ENCODE measurements at regions not wholly inside any gene's neighbourhood (a gene's known extent, or its start where the extent isn't known, plus 50 kb on each side); places are given as distances from the start of the nearest gene placed in this dataset.

DNA sequence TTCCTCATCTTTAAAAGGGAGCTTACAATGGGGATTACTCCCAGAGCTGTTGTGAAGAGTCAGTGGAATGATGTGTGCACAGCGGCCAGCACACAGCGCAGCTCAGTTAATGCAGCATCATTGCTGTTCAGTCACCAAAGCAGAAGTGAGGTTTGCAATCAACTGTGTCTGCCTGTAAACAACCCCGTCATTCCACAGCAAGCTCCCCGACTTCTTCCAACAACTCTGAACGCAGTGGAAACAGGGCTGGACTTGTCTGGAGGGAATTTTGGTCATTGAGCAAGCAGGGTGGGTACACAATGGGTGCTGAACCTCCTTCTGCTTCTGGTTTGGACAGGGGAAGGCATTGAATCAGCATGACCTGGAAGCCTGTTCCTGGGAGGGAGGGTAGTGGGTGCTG, 347.4 kb downstream of the PTPRU start:
- Histone ChIP-seq H3K9me3 (ENCODE audit: control insufficient read depth in 4 of 4, insufficient read depth in 3 of 4, low read length in 3 of 4) (no peaks in the 10 kb centered on the region), H3K27me3 (ENCODE audit: control insufficient read depth in 3 of 3, insufficient read depth in 3 of 3, low read length in 2 of 3) (no peaks in the 10 kb centered on the region), H3K27ac (ENCODE audit: low read depth in 1 of 2, low read length in 1 of 2) (no peak overlapping the region), H3K36me3 (ENCODE audit: control insufficient read depth in 4 of 4, insufficient read depth in 4 of 4, low read length in 4 of 4) (no peaks in the 10 kb centered on the region), H3K9ac (ENCODE audit: insufficient read depth in 1 of 2, low read length in 2 of 2) (no peak overlapping the region), H3K4me1 (ENCODE audit: control insufficient read depth in 5 of 5, insufficient read depth in 5 of 5, low read length in 5 of 5) (peaks cover 0 to 7% (median 0%) of the 10 kb centered on the region in 5 donors), H3K4me3 (no peak overlapping the region)
- TF ChIP-seq, protein P1, sequence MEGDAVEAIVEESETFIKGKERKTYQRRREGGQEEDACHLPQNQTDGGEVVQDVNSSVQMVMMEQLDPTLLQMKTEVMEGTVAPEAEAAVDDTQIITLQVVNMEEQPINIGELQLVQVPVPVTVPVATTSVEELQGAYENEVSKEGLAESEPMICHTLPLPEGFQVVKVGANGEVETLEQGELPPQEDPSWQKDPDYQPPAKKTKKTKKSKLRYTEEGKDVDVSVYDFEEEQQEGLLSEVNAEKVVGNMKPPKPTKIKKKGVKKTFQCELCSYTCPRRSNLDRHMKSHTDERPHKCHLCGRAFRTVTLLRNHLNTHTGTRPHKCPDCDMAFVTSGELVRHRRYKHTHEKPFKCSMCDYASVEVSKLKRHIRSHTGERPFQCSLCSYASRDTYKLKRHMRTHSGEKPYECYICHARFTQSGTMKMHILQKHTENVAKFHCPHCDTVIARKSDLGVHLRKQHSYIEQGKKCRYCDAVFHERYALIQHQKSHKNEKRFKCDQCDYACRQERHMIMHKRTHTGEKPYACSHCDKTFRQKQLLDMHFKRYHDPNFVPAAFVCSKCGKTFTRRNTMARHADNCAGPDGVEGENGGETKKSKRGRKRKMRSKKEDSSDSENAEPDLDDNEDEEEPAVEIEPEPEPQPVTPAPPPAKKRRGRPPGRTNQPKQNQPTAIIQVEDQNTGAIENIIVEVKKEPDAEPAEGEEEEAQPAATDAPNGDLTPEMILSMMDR (IDR thresholded peaks at IDR 0.05; ENCODE audit: control extremely low read depth, extremely low read depth): no peak
- ATAC-seq (ENCODE audit: insufficient read depth, low FRiP score) (no peak), DNase-seq (no peak)
- 79 to 82% methylated on average over 5 of the region's 5 CpGs for WGBS, 2 donors

DNA sequence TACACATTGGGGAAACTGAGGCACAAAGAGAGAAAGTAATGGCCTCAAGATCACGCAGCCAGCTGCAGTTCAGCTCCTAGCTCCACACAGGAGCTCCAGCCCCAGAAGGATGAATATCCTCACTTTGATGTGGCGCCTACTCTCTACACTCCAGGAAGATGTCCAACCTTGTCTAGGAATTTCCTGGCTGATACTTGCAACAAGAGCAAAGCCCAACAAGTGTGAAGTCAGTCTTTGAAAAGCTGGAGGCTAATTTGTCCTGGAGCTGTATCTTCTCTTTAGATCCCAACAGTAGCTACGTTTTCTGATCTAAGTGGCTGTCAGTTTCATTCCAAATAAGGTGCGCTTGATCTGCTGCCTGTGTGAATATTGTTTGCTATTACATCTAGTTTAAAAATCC, 344.9 kb downstream of the PTPRU start:
- 73 to 85% methylated on average over 4 of the region's 4 CpGs for WGBS, 2 donors
- TF ChIP-seq, protein P1 (IDR thresholded peaks at IDR 0.05; ENCODE audit: control extremely low read depth, extremely low read depth): no peak
- no peak overlapping the region for H3K9ac ChIP-seq (ENCODE audit: insufficient read depth in 1 of 2, low read length in 2 of 2)

DNA sequence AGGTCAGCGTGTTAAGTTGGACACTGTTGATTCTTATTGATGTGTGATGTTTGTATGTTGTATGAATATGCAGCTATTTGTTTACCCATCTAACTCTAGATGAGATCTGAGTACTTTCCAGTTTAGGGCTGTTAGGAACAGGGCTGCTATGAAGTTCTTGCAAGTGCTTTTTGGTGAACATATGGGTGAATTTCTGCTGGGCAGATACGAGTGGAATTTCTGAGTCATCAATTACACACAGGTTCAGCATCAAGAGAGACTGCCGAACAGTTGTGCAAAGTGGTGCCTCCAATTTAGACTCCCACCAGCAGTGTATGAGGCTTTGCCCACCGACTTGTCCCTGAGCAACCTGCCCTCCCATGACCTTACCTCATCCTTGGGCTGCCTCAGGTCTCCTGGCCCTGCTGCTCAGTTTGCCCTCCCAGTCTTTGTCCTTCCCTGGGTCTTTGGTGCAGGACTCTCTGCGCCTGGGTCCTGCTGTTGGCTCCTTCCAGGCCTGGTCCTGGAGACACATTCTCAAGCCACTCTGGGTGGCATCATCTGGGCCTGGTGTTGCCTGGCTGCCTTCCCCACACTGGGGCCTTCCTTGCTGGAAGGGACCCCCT, 343.6 kb downstream of the PTPRU start:
- TF ChIP-seq, protein P1 (IDR thresholded peaks at IDR 0.05; ENCODE audit: control extremely low read depth, extremely low read depth): no peak
- Histone ChIP-seq H3K4me1 (ENCODE audit: control insufficient read depth in 5 of 5, insufficient read depth in 5 of 5, low read length in 5 of 5) (peaks cover 0 to 7% (median 0%) of the 10 kb centered on the region in 5 donors), H3K9ac (ENCODE audit: insufficient read depth in 1 of 2, low read length in 2 of 2) (no peak overlapping the region), H3K9me3 (ENCODE audit: control insufficient read depth in 4 of 4, insufficient read depth in 3 of 4, low read length in 3 of 4) (peaks cover 0 to 3% (median 0%) of the 10 kb centered on the region in 4 donors), H3K27me3 (ENCODE audit: control insufficient read depth in 3 of 3, insufficient read depth in 3 of 3, low read length in 2 of 3) (no peaks in the 10 kb centered on the region), H3K4me3 (no peak overlapping the region), H3K36me3 (ENCODE audit: control insufficient read depth in 4 of 4, insufficient read depth in 4 of 4, low read length in 4 of 4) (no peaks in the 10 kb centered on the region), H3K27ac (ENCODE audit: low read depth in 1 of 2, low read length in 1 of 2) (no peak overlapping the region)
- no peak for DNase-seq
- 77 to 85% methylated on average over 5 of the region's 5 CpGs for WGBS, 2 donors
- no peak for ATAC-seq (ENCODE audit: insufficient read depth, low FRiP score)

More for the DNA sequence above, 344.9 kb downstream of the PTPRU start:
- Histone ChIP-seq H3K36me3 (ENCODE audit: control insufficient read depth in 4 of 4, insufficient read depth in 4 of 4, low read length in 4 of 4) (no peaks in the 10 kb centered on the region), H3K4me1 (ENCODE audit: control insufficient read depth in 5 of 5, insufficient read depth in 5 of 5, low read length in 5 of 5) (peaks cover 0 to 7% (median 0%) of the 10 kb centered on the region in 5 donors), H3K27ac (ENCODE audit: low read depth in 1 of 2, low read length in 1 of 2) (no peak overlapping the region), H3K4me3 (no peak overlapping the region), H3K27me3 (ENCODE audit: control insufficient read depth in 3 of 3, insufficient read depth in 3 of 3, low read length in 2 of 3) (no peaks in the 10 kb centered on the region), H3K9me3 (ENCODE audit: control insufficient read depth in 4 of 4, insufficient read depth in 3 of 4, low read length in 3 of 4) (peaks cover 0 to 3% (median 0%) of the 10 kb centered on the region in 4 donors)
- DNase-seq (no peak), ATAC-seq (ENCODE audit: insufficient read depth, low FRiP score) (no peak)

DNA sequence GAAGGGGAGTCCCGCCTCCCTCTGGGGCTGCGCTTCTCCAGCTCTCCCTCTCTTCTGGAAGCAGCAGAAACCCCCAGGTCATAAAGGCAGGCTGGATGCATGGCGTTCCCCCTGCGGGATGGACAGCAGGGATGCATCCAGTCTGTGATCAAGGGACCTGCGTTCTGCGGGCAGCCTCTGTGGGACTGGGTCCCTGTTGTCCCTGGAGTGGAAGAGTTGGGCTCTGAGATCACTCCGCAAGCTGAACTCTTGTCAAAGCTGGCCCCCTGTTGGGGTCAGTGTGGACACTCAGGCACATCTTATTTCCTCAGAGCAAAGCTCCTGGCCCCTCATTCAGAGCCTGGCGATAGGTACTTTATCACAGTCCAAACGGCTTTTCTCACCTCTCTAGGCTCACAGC, 341.2 kb downstream of the PTPRU start:
- WGBS, 2 donors: 48 to 60% methylated on average over 9 of the region's 9 CpGs
- Histone ChIP-seq H3K9ac (ENCODE audit: insufficient read depth in 1 of 2, low read length in 2 of 2) (no peak overlapping the region), H3K27ac (ENCODE audit: low read depth in 1 of 2, low read length in 1 of 2) (no peak overlapping the region), H3K9me3 (ENCODE audit: control insufficient read depth in 4 of 4, insufficient read depth in 3 of 4, low read length in 3 of 4) (peaks cover 0 to 3% (median 0%) of the 10 kb centered on the region in 4 donors), H3K4me1 (ENCODE audit: control insufficient read depth in 5 of 5, insufficient read depth in 5 of 5, low read length in 5 of 5) (peaks cover 0 to 7% (median 0%) of the 10 kb centered on the region in 5 donors), H3K27me3 (ENCODE audit: control insufficient read depth in 3 of 3, insufficient read depth in 3 of 3, low read length in 2 of 3) (no peaks in the 10 kb centered on the region), H3K36me3 (ENCODE audit: control insufficient read depth in 4 of 4, insufficient read depth in 4 of 4, low read length in 4 of 4) (no peaks in the 10 kb centered on the region), H3K4me3 (no peak overlapping the region)
- ATAC-seq (ENCODE audit: insufficient read depth, low FRiP score) (no peak), DNase-seq (peak in 1 of 3 donors; percentile 2)
- TF ChIP-seq, protein P1 (IDR thresholded peaks at IDR 0.05; ENCODE audit: control extremely low read depth, extremely low read depth): no peak
